IPS DF 6.9 (cell line): ENCODE measurements at regions not wholly inside any gene's neighbourhood (a gene's known extent, or its start where the extent isn't known, plus 50 kb on each side); places are given as distances from the start of the nearest gene placed in this dataset.

Experiments
- DNase-seq: peaks from one replicate; pipeline ENCODE4 v3.0.0-alpha.2; 2013; ENCODE audit warnings: low read depth, low spot score
- H3K27ac ChIP-seq: one replicate; pipeline ENCODE4 v1.5.1; 2013; ENCODE audit warnings: low read length, control low read depth
- H3K27me3 ChIP-seq: 2 replicates; pipeline ENCODE4 v1.6.1; 2013; ENCODE audit warnings: mild to moderate bottlenecking, low read length; ENCODE audit not compliant: control insufficient read depth, insufficient read depth
- H3K36me3 ChIP-seq: 2 replicates; pipeline ENCODE4 v1.6.1; 2013; ENCODE audit warnings: low read length; ENCODE audit not compliant: control insufficient read depth, insufficient read depth
- H3K4me1 ChIP-seq: 2 replicates; pipeline ENCODE4 v1.6.1; 2013; ENCODE audit warnings: low read length; ENCODE audit not compliant: control insufficient read depth, insufficient read depth
- H3K4me3 ChIP-seq: 2 replicates; pipeline ENCODE4 v1.5.1; 2013; ENCODE audit warnings: mild to moderate bottlenecking, low read length
- H3K9me3 ChIP-seq: 2 replicates; pipeline ENCODE4 v1.6.1; 2013; ENCODE audit warnings: low read length, inconsistent platforms; ENCODE audit not compliant: control insufficient read depth, insufficient read depth
- WGBS: extraction: QIAGEN DNeasy Blood & Tissue Kit; methylation state at CpG from one replicate; pipeline ENCODE4 v1.1.7; 2013; ENCODE audit warnings: mixed read lengths, missing lambda C conversion rate; ENCODE audit not compliant: insufficient read length, insufficient coverage; 5-methylcytosine and 5-hydroxymethylcytosine counted together

- H3K27me3 ChIP-seq, result no peaks in the 10 kb centered on the region
- WGBS, result no CpG with 5 or more reads among the region's 3 CpGs
- H3K36me3 ChIP-seq, result no peaks in the 10 kb centered on the region
- H3K9me3 ChIP-seq, result no peaks in the 10 kb centered on the region
- DNase-seq, result no peak
- no peak overlapping the region for H3K4me3 ChIP-seq
- no peaks in the 10 kb centered on the region for H3K4me1 ChIP-seq
- H3K27ac ChIP-seq, result no peak overlapping the region
Observed at GRCh38 chr6:122337645-122338044, 61.8 kb upstream of the HSF2 start.

- Histone ChIP-seq H3K27me3 (no peaks in the 10 kb centered on the region), H3K4me1 (no peaks in the 10 kb centered on the region), H3K4me3 (no peak overlapping the region), H3K9me3 (no peaks in the 10 kb centered on the region), H3K36me3 (no peaks in the 10 kb centered on the region), H3K27ac (no peak overlapping the region)
- no peak for DNase-seq
- WGBS, result no CpG with 5 or more reads among the region's 2 CpGs
Observed at GRCh38 chr6:122339661-122340060, 59.8 kb upstream of the HSF2 start.

GRCh38 chr6:122347280-122347679 is 52.2 kb upstream of the HSF2 start:
- Histone ChIP-seq H3K27me3 (no peaks in the 10 kb centered on the region), H3K4me3 (no peak overlapping the region), H3K9me3 (no peaks in the 10 kb centered on the region), H3K4me1 (no peaks in the 10 kb centered on the region), H3K36me3 (no peaks in the 10 kb centered on the region), H3K27ac (no peak overlapping the region)
- DNase-seq, result no peak
- no CpG with 5 or more reads among the region's 2 CpGs for WGBS

GRCh38 chr6:122347751-122348150 is 51.7 kb upstream of the HSF2 start:
- no peaks in the 10 kb centered on the region for H3K27me3 ChIP-seq
- WGBS, result no CpG with 5 or more reads among the region's 4 CpGs

More at GRCh38 chr6:122347751-122348150, 51.7 kb upstream of the HSF2 start:
- DNase-seq, result no peak
- H3K27ac ChIP-seq, result no peak overlapping the region
- no peaks in the 10 kb centered on the region for H3K9me3 ChIP-seq
- H3K36me3 ChIP-seq, result no peaks in the 10 kb centered on the region
- H3K4me3 ChIP-seq, result no peak overlapping the region
- no peaks in the 10 kb centered on the region for H3K4me1 ChIP-seq
